HG03196 (cell line): ENCODE measurements at regions not wholly inside any gene's neighbourhood (a gene's known extent, or its start where the extent isn't known, plus 50 kb on each side); places are given as distances from the start of the nearest gene placed in this dataset.

Source experiments
- ATAC-seq: cut with Tn5 transposase; IDR thresholded peaks from one replicate; pipeline ENCODE4 v1.9.1; 2021; ENCODE audit not compliant: unreplicated experiment

DNA sequence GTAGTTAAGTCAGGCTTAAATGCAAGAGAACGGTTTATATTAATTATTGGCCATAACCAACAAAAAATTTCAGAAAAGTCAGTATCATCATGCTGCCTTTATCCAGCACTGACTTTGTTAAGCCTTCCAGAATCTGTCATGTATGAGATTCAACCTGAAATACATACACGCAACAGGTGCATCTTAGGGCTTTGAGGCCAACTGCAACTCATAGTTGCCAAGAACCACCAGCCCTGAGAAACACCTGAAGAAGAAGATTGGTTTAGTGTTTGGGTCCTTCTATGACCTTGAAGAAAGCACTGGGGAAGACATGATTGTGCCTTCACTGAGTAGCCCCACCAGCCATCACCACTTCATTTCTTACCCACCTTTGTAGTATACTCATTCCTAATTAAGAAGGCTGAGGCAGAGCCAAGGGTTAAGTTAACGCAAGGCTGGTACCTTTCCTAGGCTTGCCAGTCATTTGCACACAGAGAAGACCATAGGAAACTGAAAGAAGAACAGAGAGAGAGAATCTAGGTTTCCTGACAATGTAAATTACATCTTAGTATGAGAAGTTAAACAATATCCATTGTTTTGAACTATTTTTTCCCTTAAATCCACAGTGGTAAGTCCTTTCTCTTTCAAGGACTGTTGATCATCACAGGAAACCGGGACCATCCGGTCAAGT lies 200.1 kb upstream of the PRKCQ start:
- ATAC-seq: no peak

DNA sequence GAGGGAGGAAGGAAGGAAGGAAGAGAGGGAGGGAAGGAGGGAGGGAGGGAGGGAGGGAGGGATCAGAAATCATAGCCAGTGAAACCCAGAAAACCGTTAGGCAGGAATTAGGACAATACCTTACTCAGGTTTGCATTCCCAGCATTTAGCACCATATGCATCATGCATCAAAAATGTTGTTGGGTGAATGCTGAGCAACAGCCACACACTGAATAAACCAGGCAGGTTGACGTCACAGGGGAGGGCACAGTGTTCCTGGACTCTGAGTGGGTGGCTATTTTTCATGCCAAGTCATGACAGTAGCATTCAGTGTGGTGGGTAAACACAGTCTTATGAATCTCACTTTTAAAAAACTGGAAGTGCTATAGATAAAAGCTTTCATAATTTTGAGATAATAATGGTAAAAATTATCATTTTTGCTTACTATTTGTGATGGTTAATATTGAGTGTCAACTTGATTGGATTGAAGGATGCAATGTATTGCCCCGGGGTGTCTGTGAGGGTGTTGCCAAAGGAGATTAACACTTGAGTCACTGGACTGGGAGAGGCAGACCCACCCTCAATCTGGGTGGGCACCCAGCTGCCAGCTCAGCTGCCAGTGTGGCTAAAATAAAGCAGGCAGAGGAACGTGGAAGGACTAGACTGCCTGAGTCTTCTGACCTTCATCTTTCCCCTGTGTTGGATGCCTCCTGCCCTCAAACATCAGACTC lies 199.1 kb upstream of the PRKCQ start:
- no peak for ATAC-seq

- no peak for ATAC-seq
These were observed 196.1 kb upstream of the PRKCQ start for GRCh38 chr10:6776170-6776569.

DNA sequence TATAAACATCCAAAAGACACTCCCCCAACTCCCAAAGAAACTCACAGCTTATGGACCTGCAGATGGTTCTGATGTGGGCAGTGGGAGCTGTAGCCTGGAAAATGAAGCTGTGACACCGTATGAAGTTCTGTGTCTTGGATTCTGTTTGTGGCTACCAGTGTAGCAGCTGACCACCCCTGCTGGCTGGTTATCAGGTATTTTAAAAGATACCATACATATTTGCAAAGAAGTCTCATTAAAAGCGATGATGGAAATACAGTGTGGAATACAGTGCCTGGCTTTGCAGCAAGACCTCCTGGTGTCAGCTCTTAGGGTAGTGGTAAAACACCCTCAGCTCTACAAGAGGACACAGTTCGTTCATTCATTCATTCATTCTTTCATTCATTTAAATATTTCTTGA lies 194.3 kb upstream of the PRKCQ start:
- ATAC-seq: no peak

- no peak for ATAC-seq
These were observed 191.3 kb upstream of the PRKCQ start for GRCh38 chr10:6771331-6771730.

- no peak for ATAC-seq
These were observed 190.8 kb upstream of the PRKCQ start for GRCh38 chr10:6770846-6771245.

DNA sequence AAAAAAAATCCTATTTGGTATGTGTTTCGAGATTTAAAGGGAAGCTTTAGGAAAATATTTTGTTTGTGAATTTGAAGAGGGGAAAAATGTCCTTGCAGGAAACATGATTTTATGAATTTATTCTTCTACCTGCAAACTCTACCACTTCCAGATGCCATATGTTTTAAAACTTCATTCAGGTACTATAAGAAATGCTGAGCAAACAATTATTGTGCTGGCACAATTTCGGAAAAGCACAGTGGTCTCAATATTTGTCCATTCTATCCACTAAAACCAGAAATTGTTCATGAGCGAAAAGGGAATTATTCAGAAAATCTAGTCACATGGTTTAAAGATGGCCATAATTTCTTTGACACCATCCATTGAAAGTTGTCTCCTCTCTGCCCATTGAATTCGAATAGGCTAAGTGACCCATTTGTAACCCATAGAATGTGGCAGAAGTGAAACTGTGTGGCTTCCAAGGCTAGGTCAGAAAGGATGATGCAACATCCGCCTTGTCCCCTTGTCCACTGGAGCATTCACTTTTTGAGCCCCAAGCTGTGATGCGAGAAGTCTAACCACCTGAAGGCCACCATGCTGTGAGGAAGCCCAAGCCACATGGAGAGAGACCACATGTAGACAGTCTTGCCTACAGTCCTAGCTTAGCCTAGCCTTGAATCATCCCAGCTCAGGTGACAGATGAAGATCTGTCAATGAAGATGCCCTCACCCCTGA lies 189.8 kb upstream of the PRKCQ start:
- no peak for ATAC-seq

GRCh38 chr10:6766131-6766801 lies 186.2 kb upstream of the PRKCQ start:
- no peak for ATAC-seq

DNA sequence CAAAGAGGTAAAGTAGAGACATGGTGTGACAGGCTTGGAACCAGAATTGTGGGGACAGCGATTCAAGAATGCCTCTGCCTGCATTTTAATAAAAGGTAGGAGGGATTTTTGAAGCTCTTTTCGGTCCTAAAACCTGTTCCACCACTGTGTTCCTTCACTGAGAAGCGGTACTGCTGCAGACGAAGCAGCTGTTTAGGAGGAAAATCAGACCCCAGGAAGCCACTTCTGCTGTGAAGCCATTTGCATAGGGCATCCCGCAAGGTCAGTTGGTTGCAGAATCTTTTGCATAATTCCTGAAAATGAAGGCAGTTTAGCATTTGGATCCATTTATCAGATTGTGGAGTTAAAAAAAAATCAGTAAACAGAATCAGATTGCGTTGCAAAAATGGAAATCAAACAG lies 183.3 kb upstream of the PRKCQ start:
- no peak for ATAC-seq

DNA sequence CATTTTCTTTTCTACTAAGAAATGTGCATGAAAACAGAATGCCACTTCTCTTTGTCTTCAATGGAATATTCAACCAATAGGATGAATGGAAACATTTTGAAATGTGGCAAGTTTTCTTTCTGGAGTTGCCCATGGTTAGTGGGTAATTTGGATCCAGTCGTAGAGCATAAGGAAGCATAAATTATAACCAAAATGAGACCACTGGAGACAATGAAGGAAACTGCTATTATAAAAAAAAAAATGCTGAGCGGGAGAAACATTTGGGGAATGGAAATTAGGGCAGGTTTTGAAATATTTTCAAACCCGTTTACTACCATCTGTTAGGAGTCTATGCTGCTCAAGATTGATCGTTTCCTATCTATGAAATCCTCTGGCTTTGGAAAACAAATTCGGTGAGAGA lies 182.9 kb upstream of the PRKCQ start:
- no peak for ATAC-seq

- no peak for ATAC-seq
These were observed 179.9 kb upstream of the PRKCQ start for GRCh38 chr10:6759961-6760360.

DNA sequence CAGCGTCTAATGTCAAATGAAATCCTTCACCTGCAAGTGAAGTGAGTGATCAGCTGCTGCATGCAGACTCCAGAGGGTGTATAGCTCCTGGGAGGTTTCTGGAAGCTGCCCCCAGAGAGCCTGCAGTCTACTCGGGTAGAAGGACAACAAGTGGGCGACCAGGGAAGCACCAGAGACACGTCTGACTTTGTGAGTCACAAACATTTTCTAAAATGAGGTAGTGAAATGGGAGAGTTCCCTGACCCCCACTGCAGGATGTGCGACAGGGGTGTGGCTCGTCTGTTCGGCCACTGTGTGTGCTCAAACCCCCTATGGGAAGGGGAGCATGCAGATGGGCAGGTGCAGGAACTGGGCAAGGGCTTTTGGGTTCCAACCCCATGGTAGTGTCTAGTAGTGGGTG lies 177.1 kb upstream of the PRKCQ start:
- no peak for ATAC-seq

DNA sequence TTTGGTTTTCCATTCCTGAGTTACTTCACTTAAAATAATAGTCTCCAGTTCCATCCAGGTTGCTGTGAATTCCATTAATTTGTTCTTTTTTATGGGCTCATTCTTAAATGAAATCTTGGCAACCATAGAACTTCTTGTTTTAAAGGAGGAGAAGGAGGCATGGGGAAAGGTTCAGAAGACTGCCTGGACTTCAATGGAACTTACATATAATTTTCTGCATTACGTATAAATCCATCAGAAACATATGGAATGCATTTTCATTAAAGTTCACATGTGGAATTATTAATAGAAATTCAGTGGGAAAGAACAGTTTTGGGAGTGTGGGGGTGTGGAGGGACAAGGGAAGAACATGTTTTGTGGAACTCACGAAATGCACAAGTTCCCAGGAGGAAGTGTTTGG lies 176.6 kb upstream of the PRKCQ start:
- no peak for ATAC-seq

DNA sequence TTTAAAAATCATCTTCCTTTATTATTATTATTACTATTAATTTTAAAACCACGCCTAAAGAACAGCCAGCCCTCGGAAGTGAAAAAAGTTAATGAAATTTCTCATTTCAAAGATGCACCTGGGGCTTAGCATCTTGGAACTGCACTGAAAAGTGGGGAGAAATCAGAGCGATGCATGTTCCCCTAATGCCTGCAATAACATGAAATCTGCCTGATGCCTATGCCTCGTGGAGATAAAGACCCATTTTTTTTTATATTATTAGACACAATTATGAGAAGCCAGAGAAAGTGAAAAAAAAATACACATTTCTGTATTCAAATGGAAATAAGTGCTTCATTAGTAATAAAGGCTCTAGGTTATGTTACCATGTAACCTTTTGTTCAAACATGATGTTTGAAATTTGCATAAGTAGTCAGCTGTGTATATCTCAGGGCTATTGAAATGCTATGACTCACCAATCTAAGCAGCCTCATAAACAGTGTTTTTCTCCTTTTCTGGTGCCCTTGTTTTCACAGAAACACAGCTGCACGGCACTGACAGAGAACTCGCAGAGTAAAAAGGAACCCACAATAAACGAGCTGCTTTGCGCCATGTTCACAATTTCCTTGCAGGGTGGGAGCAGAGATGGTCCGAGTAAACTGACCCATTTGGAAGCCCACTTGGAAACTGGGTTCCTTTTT lies 175.8 kb upstream of the PRKCQ start:
- ATAC-seq: no peak

GRCh38 chr10:6753644-6754043 lies 173.6 kb upstream of the PRKCQ start:
- no peak for ATAC-seq

DNA sequence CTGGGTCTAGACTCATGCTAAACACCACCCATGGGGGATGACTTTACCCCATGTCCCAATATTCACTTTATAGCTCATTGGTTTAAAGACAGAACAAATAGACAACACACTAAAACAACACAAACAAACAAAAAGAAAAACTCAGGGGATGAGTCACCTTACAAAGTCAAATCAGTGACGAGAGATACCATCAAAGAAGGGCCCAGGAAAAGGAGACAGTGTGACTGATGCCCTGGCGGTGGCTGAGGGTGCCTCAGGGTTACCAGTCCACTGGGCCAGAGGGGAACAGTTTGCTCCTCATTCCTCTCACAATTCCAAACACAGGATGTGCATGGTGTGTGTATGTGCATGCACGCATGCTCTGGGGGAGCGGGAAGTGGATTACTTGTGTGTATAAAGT lies 171.3 kb upstream of the PRKCQ start:
- no peak for ATAC-seq

DNA sequence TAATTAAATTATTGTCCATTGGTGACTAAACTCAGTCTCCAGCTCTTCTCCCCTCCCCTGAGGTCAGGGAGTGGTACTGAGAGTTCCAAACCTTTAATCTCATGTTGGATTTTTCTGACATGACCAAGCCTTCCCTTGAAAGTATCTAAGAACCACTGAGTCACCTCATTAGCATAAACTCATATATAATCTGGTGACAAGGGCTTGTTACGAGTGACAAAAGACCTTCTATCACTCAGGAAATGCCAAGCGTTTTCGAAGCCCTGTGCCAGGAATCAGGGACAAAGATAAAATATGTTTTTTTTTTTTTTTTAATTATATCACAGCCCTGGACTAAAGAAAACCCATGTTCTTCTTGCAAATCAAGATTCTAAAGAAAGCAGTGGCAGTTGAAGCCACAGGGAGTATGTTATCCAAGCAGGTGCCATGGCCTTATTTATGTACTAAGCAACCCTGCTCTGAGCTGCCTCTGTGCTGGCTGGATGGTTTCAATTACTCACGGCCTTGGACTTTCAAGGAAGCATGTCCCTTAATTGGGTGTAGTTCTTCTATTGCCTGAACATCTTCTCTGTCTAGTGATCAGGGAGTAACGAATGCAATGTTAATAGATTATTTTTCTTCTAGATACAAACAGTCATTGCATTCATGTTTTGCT lies 169.0 kb upstream of the PRKCQ start:
- no peak for ATAC-seq

GRCh38 chr10:6748029-6748428 lies 168.0 kb upstream of the PRKCQ start:
- ATAC-seq: no peak

GRCh38 chr10:6746782-6747181 lies 166.7 kb upstream of the PRKCQ start:
- ATAC-seq: no peak

DNA sequence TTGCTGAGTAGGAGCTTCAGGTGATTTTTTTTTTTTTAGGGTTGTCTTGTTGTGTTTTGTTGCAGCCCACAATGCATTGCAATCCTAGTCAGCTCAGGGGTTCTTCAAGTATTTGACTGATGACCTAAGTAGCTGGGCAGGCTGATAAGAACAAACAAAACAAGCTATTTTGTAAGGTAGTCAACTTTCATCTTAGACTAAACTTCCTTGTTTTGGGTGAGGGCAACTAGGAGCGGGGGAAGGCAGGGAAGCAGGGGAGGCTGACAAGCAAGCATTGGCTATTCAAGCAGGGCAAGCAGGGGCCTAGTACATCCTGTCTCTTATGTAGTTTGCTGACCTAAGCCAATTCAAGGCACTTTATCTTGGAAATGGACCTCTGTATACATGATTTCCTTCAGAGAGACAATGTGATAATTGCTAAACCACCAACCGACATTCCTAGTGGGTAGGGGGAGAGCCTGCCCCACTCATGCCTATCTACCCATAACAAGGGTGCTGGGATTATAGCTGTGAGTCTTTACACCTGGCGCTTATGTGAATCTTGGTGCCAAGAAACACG lies 163.3 kb upstream of the PRKCQ start:
- no peak for ATAC-seq
